Parathyroid adenoma (tissue), 2 donors: ENCODE measurements at regions not wholly inside any gene's neighbourhood (a gene's known extent, or its start where the extent isn't known, plus 50 kb on each side); places are given as distances from the start of the nearest gene placed in this dataset.

Experiments
- H2AFZ ChIP-seq: fragments of 300-600 bp; sonication (generic); one replicate; pipeline ENCODE4 v1.7.0; 2017; ENCODE audit warnings: antibody characterized with exemption, mild to moderate bottlenecking
- H3K27ac ChIP-seq: fragments of 300-600 bp; sonication (generic); one replicate; pipeline ENCODE4 v1.7.0; 2017
- H3K27me3 ChIP-seq: fragments of 300-600 bp; sonication (generic); one replicate; pipeline ENCODE4 v1.7.0; 2017; ENCODE audit warnings: low read length; ENCODE audit not compliant: control insufficient read depth, insufficient read depth
- H3K36me3 ChIP-seq: fragments of 300-600 bp; sonication (generic); one replicate; pipeline ENCODE4 v1.7.0; 2017; ENCODE audit warnings: low read length; ENCODE audit not compliant: control insufficient read depth, insufficient read depth
- H3K4me1 ChIP-seq: fragments of 300-600 bp; sonication (generic); one replicate; pipeline ENCODE4 v1.7.0; 2017; ENCODE audit warnings: control low read depth
- H3K4me2 ChIP-seq: fragments of 300-600 bp; sonication (generic); one replicate; pipeline ENCODE4 v1.7.0; 2017; ENCODE audit warnings: low read length
- H3K4me3 ChIP-seq: fragments of 300-600 bp; sonication (generic); one replicate; pipeline ENCODE4 v1.7.0; 2017; ENCODE audit warnings: low read depth, low read length
- H3K79me2 ChIP-seq: fragments of 300-600 bp; sonication (generic); one replicate; pipeline ENCODE4 v1.7.0; 2017; ENCODE audit warnings: control low read depth
- H3K9ac ChIP-seq: fragments of 300-600 bp; sonication (generic); one replicate; pipeline ENCODE4 v1.7.0; 2017; ENCODE audit warnings: mild to moderate bottlenecking
- H3K9me3 ChIP-seq: fragments of 300-600 bp; sonication (generic); one replicate; pipeline ENCODE4 v1.7.0; 2017; ENCODE audit warnings: low read length; ENCODE audit not compliant: control insufficient read depth
- CTCF ChIP-seq: fragments of 300-600 bp; sonication (generic); IDR thresholded peaks from one replicate; pipeline ENCODE4 v1.7.0; 2017; ENCODE audit warnings: antibody characterized with exemption, mild to moderate bottlenecking
- donor health status: primary hyperparathyroidism.

- Histone ChIP-seq H3K79me2 (no peaks in the 10 kb centered on the region), H3K9ac (no peak overlapping the region), H3K4me2 (no peak overlapping the region), H3K27me3 (no peaks in the 10 kb centered on the region), H3K4me1 (no peaks in the 10 kb centered on the region), H3K9me3 (no peaks in the 10 kb centered on the region), H2AFZ (no peak overlapping the region), H3K27ac (no peak overlapping the region), H3K36me3 (no peaks in the 10 kb centered on the region), H3K4me3 (no peak overlapping the region)
- no peak for TF ChIP-seq CTCF
Observed at GRCh38 chr11:92917927-92918326, 51.5 kb upstream of the MTNR1B start.

- TF ChIP-seq CTCF = no peak
- H3K27me3 ChIP-seq = no peaks in the 10 kb centered on the region
- no peak overlapping the region for H2AFZ ChIP-seq
- no peaks in the 10 kb centered on the region for H3K36me3 ChIP-seq
- H3K9ac ChIP-seq = no peak overlapping the region
- H3K4me1 ChIP-seq = no peaks in the 10 kb centered on the region
- H3K4me3 ChIP-seq = no peak overlapping the region
- H3K4me2 ChIP-seq = no peak overlapping the region
- H3K27ac ChIP-seq = no peak overlapping the region
- H3K9me3 ChIP-seq = no peaks in the 10 kb centered on the region
- H3K79me2 ChIP-seq = no peaks in the 10 kb centered on the region
Observed at GRCh38 chr11:92919048-92919447, 50.4 kb upstream of the MTNR1B start.
